Stimulated activated memory B cell treated with anti-CD40 and anti-IgM and Interleukin-4, amounts not matched to agents 10 μg/mL and 1 μg/mL and 100 μg/mL, for 72 hours (primary cell): ENCODE measurements at regions not wholly inside any gene's neighbourhood (a gene's known extent, or its start where the extent isn't known, plus 50 kb on each side); places are given as distances from the start of the nearest gene placed in this dataset.
"Not testable (repeated sequence)": the region's sequence is repeated elsewhere in the genome, so short reads cannot be mapped to it uniquely, and the experiment has no call there.

Experiments used
- ATAC-seq: fragments of 150-1000 bp; cut with Tn5 transposase; 2 replicates; pipeline ENCODE4 v1.10.0; 2021
- H3K27ac Mint-ChIP-seq: one replicate; pipeline ENCODE4 v1.8.0; 2022; ENCODE audit warnings: mild to moderate bottlenecking, mixed read lengths
- H3K27me3 Mint-ChIP-seq: one replicate; pipeline ENCODE4 v1.8.0; 2022; ENCODE audit warnings: mixed read lengths
- H3K36me3 Mint-ChIP-seq: one replicate; pipeline ENCODE4 v1.8.0; 2022; ENCODE audit warnings: mixed read lengths
- H3K4me1 Mint-ChIP-seq: one replicate; pipeline ENCODE4 v1.8.0; 2022; ENCODE audit warnings: mixed read lengths
- H3K4me3 Mint-ChIP-seq: one replicate; pipeline ENCODE4 v1.8.0; 2022; ENCODE audit warnings: mild to moderate bottlenecking, moderate library complexity, mixed read lengths
- H3K9me3 Mint-ChIP-seq: one replicate; pipeline ENCODE4 v1.8.0; 2022; ENCODE audit warnings: mixed read lengths

GRCh38 chr12:54799966-54800365 lies 54.4 kb upstream of the MUCL1 start:
- not testable (repeated sequence) for H3K36me3 Mint-ChIP-seq, H3K27me3 Mint-ChIP-seq, ATAC-seq, H3K4me1 Mint-ChIP-seq, H3K9me3 Mint-ChIP-seq, H3K4me3 Mint-ChIP-seq, H3K27ac Mint-ChIP-seq

- Mint-ChIP-seq H3K36me3 (no peaks in the 10 kb centered on the region), H3K27ac (no peak overlapping the region), H3K27me3 (no peaks in the 10 kb centered on the region), H3K4me1 (no peaks in the 10 kb centered on the region), H3K4me3 (no peak overlapping the region), H3K9me3 (no peaks in the 10 kb centered on the region)
- no peak for ATAC-seq
These were observed 55.7 kb upstream of the MUCL1 start for GRCh38 chr12:54798651-54799050.

GRCh38 chr12:54796991-54797390 lies 57.3 kb upstream of the MUCL1 start:
- no peaks in the 10 kb centered on the region for H3K9me3 Mint-ChIP-seq
- H3K4me1 Mint-ChIP-seq = no peaks in the 10 kb centered on the region

GRCh38 chr12:54795644-54796043 lies 58.7 kb upstream of the MUCL1 start:
- Mint-ChIP-seq H3K27me3 (no peaks in the 10 kb centered on the region), H3K36me3 (no peaks in the 10 kb centered on the region), H3K9me3 (no peaks in the 10 kb centered on the region), H3K4me1 (no peaks in the 10 kb centered on the region), H3K4me3 (no peak overlapping the region), H3K27ac (no peak overlapping the region)
- no peak for ATAC-seq

More at GRCh38 chr12:54796991-54797390, 57.3 kb upstream of the MUCL1 start:
- Mint-ChIP-seq H3K27ac (no peak overlapping the region), H3K4me3 (no peak overlapping the region), H3K36me3 (no peaks in the 10 kb centered on the region), H3K27me3 (no peaks in the 10 kb centered on the region)
- no peak for ATAC-seq

- Mint-ChIP-seq H3K9me3 (peaks cover 26% of the 10 kb centered on the region), H3K36me3 (no peaks in the 10 kb centered on the region), H3K27ac (no peak overlapping the region), H3K27me3 (peaks cover 11% of the 10 kb centered on the region), H3K4me3 (no peak overlapping the region), H3K4me1 (no peaks in the 10 kb centered on the region)
- no peak for ATAC-seq
These were observed 68.2 kb upstream of the MUCL1 start for GRCh38 chr12:54786081-54786480.

GRCh38 chr12:54784115-54784514 lies 70.2 kb upstream of the MUCL1 start:
- Mint-ChIP-seq H3K27me3 (peaks cover 11% of the 10 kb centered on the region), H3K4me1 (no peaks in the 10 kb centered on the region), H3K4me3 (no peak overlapping the region), H3K9me3 (peaks cover 26% of the 10 kb centered on the region), H3K27ac (no peak overlapping the region), H3K36me3 (no peaks in the 10 kb centered on the region)
- no peak for ATAC-seq

GRCh38 chr12:54777031-54777430 lies 77.3 kb upstream of the MUCL1 start:
- not testable (repeated sequence) for H3K4me3 Mint-ChIP-seq, H3K27ac Mint-ChIP-seq, H3K4me1 Mint-ChIP-seq, ATAC-seq, H3K36me3 Mint-ChIP-seq, H3K9me3 Mint-ChIP-seq
- H3K27me3 Mint-ChIP-seq = peaks cover 53% of the 10 kb centered on the region

- ATAC-seq = no peak
- no peaks in the 10 kb centered on the region for H3K4me1 Mint-ChIP-seq
- peaks cover 4% of the 10 kb centered on the region for H3K9me3 Mint-ChIP-seq
- H3K27me3 Mint-ChIP-seq = peaks cover 64% of the 10 kb centered on the region
- no peaks in the 10 kb centered on the region for H3K36me3 Mint-ChIP-seq
- no peak overlapping the region for H3K4me3 Mint-ChIP-seq
- H3K27ac Mint-ChIP-seq = no peak overlapping the region
These were observed 80.7 kb upstream of the MUCL1 start for GRCh38 chr12:54773593-54773992.

- ATAC-seq = no peak
- H3K27ac Mint-ChIP-seq = no peak overlapping the region
- H3K36me3 Mint-ChIP-seq = no peaks in the 10 kb centered on the region
- no peak overlapping the region for H3K4me3 Mint-ChIP-seq
- no peaks in the 10 kb centered on the region for H3K4me1 Mint-ChIP-seq
- H3K27me3 Mint-ChIP-seq = no peaks in the 10 kb centered on the region
- no peaks in the 10 kb centered on the region for H3K9me3 Mint-ChIP-seq
These were observed 88.7 kb upstream of the MUCL1 start for GRCh38 chr12:54765652-54766051.

- no peak for ATAC-seq
- H3K4me3 Mint-ChIP-seq = no peak overlapping the region
- H3K27ac Mint-ChIP-seq = no peak overlapping the region
- H3K9me3 Mint-ChIP-seq = peaks cover 13% of the 10 kb centered on the region
- peaks cover 23% of the 10 kb centered on the region for H3K27me3 Mint-ChIP-seq
- no peaks in the 10 kb centered on the region for H3K4me1 Mint-ChIP-seq
- no peaks in the 10 kb centered on the region for H3K36me3 Mint-ChIP-seq
These were observed 91.9 kb upstream of the MUCL1 start for GRCh38 chr12:54762390-54762789.

GRCh38 chr12:54759751-54760150 lies 94.6 kb upstream of the MUCL1 start:
- Mint-ChIP-seq H3K36me3 (no peaks in the 10 kb centered on the region), H3K27me3 (peaks cover 23% of the 10 kb centered on the region), H3K9me3 (peaks cover 15% of the 10 kb centered on the region), H3K4me1 (no peaks in the 10 kb centered on the region), H3K27ac (no peak overlapping the region), H3K4me3 (no peak overlapping the region)
- ATAC-seq = no peak

GRCh38 chr12:54751493-54751892 lies 102.8 kb upstream of the MUCL1 start:
- H3K4me3 Mint-ChIP-seq = no peak overlapping the region
- H3K27ac Mint-ChIP-seq = no peak overlapping the region
- peaks cover 7% of the 10 kb centered on the region for H3K4me1 Mint-ChIP-seq
- H3K36me3 Mint-ChIP-seq = no peaks in the 10 kb centered on the region
- no peaks in the 10 kb centered on the region for H3K27me3 Mint-ChIP-seq
- peaks cover 2% of the 10 kb centered on the region for H3K9me3 Mint-ChIP-seq
- no peak for ATAC-seq

- no peak for ATAC-seq
- Mint-ChIP-seq H3K36me3 (no peaks in the 10 kb centered on the region), H3K27ac (no peak overlapping the region), H3K27me3 (peaks cover 13% of the 10 kb centered on the region), H3K9me3 (no peaks in the 10 kb centered on the region), H3K4me1 (peaks cover 3% of the 10 kb centered on the region), H3K4me3 (no peak overlapping the region)
These were observed 101.1 kb upstream of the DCD start for GRCh38 chr12:54749191-54749818.

- Mint-ChIP-seq H3K27me3 (peaks cover 33% of the 10 kb centered on the region), H3K27ac (no peak overlapping the region), H3K36me3 (peaks cover 6% of the 10 kb centered on the region), H3K9me3 (no peaks in the 10 kb centered on the region), H3K4me3 (no peak overlapping the region), H3K4me1 (no peaks in the 10 kb centered on the region)
- no peak for ATAC-seq
These were observed 96.4 kb upstream of the DCD start for GRCh38 chr12:54744590-54744989.

- peaks cover 6% of the 10 kb centered on the region for H3K36me3 Mint-ChIP-seq
- no peak overlapping the region for H3K27ac Mint-ChIP-seq
These were observed 92.7 kb upstream of the DCD start for GRCh38 chr12:54740882-54741281.

GRCh38 chr12:54736549-54736948 lies 88.4 kb upstream of the DCD start:
- H3K4me1 Mint-ChIP-seq = no peaks in the 10 kb centered on the region
- no peak overlapping the region for H3K4me3 Mint-ChIP-seq
- H3K36me3 Mint-ChIP-seq = no peaks in the 10 kb centered on the region
- no peaks in the 10 kb centered on the region for H3K27me3 Mint-ChIP-seq
- ATAC-seq = no peak
- peaks cover 5% of the 10 kb centered on the region for H3K9me3 Mint-ChIP-seq
- no peak overlapping the region for H3K27ac Mint-ChIP-seq

More at GRCh38 chr12:54740882-54741281, 92.7 kb upstream of the DCD start:
- H3K27me3 Mint-ChIP-seq = peaks cover 32% of the 10 kb centered on the region
- H3K9me3 Mint-ChIP-seq = peaks cover 5% of the 10 kb centered on the region
- no peaks in the 10 kb centered on the region for H3K4me1 Mint-ChIP-seq
- no peak overlapping the region for H3K4me3 Mint-ChIP-seq
- ATAC-seq = no peak
